ENCODE measurements at regions not wholly inside any gene's neighbourhood (a gene's known extent, or its start where the extent isn't known, plus 50 kb on each side); places are given as distances from the start of the nearest gene placed in this dataset.
"Not testable (repeated sequence)": the region's sequence is repeated elsewhere in the genome, so short reads cannot be mapped to it uniquely, and the experiment has no call there.

- TF ChIP-seq, protein P1, sequence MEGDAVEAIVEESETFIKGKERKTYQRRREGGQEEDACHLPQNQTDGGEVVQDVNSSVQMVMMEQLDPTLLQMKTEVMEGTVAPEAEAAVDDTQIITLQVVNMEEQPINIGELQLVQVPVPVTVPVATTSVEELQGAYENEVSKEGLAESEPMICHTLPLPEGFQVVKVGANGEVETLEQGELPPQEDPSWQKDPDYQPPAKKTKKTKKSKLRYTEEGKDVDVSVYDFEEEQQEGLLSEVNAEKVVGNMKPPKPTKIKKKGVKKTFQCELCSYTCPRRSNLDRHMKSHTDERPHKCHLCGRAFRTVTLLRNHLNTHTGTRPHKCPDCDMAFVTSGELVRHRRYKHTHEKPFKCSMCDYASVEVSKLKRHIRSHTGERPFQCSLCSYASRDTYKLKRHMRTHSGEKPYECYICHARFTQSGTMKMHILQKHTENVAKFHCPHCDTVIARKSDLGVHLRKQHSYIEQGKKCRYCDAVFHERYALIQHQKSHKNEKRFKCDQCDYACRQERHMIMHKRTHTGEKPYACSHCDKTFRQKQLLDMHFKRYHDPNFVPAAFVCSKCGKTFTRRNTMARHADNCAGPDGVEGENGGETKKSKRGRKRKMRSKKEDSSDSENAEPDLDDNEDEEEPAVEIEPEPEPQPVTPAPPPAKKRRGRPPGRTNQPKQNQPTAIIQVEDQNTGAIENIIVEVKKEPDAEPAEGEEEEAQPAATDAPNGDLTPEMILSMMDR (IDR thresholded peaks at IDR 0.05) = not testable (repeated sequence)
- not testable (repeated sequence) for TF ChIP-seq POLR2A (IDR thresholded peaks at IDR 0.05; ENCODE audit: low read depth); EP300 (IDR thresholded peaks at IDR 0.05)
These were observed 162.1 kb upstream of the DLX2 start for GRCh38 chr2:172264820-172265219.
